NCI-H2196 treated with DMSO at 0.1 percent for 48 hours (cell line): ENCODE measurements at regions not wholly inside any gene's neighbourhood (a gene's known extent, or its start where the extent isn't known, plus 50 kb on each side); places are given as distances from the start of the nearest gene placed in this dataset.

Experiments
- DNase-seq: peaks from one replicate; lab custom pipeline; 2025; ENCODE audit not compliant: unreplicated experiment; lab: John Stamatoyannopoulos, UW

- DNase-seq, result no peak
Measured at GRCh38 chr3:150040097-150040496, 69.4 kb upstream of the PFN2 start.

DNA sequence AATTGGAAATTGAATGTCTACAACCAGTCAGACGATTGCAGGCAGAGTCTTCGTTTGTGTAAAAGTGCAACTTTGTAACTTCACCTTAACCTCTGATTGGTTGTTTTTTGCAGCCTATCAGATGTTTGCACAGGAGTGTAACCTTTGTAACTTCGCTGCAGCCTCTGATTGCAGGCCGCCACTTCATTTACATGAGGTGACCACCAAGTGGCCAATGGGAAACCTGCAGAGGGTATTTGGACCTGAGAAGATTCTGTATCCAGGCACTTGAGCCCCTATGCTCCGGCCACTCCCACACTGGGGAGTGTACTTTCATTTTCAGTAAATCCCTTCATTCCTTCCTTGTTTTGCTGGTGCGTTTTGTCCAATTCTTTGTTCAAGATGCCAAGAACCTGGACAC, 68.1 kb upstream of the PFN2 start:
- DNase-seq, result no peak

DNA sequence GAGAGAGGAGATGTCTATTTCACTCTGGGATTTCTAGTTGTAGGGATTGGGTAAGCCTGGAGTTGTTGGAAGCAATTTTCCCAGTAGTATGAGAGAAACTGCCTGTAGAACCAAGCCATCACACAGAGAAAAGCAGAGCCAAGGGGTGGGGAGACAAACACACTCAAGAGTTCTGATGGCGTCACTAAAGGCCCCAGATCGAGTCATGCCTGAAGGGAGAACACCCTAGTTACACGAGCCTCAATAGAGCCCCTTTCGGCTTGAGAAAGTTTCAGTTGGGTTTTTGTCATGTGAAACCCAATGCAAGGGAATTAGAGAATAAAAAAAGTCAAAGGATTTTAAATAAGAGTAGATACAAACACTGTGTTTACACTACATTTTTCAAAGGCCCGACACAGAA, 66.1 kb upstream of the PFN2 start:
- no peak for DNase-seq

- no peak for DNase-seq
Measured at GRCh38 chr3:150035910-150036612, 65.4 kb upstream of the PFN2 start.

- no peak for DNase-seq
Measured at GRCh38 chr3:150035301-150035779, 64.6 kb upstream of the PFN2 start.

DNA sequence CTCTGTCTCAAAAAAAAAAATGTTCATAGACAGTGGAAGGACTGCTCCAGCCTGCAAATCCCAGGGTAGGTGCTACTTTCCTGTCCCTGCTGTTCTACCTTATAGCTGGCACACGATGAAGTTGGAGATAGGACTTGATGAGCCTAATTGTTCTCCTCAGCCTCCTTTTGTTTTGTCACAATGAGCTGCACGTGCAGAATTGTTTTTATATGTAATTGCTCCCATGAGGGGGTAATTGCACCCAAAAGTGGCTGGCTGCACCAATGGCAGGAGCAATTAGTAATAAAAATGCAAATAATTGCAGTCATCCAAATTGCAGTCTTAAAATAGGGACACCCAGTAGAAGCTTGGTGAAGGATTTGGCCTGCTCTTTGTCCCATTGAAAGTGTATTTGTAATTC, 63.0 kb upstream of the PFN2 start:
- no peak for DNase-seq

DNA sequence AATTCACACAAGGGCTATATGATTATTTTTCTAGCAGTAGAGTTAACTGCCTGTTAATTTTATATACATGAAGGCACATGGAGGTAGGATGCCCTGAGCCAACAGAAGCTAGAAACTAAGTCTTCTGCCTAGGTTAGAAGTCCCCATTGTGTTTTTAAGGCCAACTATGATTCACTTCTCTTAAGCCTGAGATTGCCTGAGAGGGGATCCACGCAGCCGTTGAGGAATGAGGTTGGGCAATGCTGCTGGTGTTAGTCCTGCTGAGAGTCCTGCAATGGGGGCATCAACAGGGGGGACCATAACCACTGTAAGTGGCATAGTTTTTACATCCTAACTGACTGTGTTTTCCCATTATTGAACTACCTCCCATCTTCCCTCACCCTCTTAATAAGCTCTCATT, 60.1 kb upstream of the PFN2 start:
- DNase-seq, result no peak

DNA sequence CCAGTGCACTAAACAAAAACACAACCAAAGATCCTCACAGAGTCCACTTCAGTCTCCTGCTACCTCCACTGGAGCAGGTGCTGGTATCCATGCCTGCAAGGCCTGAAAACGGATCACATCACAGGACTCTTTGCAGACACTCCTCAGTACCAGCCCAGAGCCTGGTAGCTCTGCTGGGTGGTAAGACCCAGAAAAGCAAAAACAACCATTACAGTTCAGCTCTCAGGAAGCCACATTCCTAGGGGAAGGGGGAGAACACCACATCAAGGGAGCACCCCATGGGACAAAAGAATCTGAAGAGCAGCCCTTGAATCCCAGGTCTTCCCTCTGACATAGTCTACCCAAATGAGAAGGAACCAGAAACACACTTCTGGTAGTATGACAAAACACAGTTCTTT, 52.5 kb upstream of the PFN2 start:
- no peak for DNase-seq

- no peak for DNase-seq
Measured at GRCh38 chr3:150022381-150023238, 51.9 kb upstream of the PFN2 start.

GRCh38 chr3:150020527-150020926, 49.8 kb upstream of the PFN2 start:
- DNase-seq, result no peak
